HG03354 (cell line): ENCODE measurements at regions not wholly inside any gene's neighbourhood (a gene's known extent, or its start where the extent isn't known, plus 50 kb on each side); places are given as distances from the start of the nearest gene placed in this dataset.

Source experiments
- ATAC-seq: cut with Tn5 transposase; IDR thresholded peaks from one replicate; pipeline ENCODE4 v1.9.1; 2021; ENCODE audit warnings: mild to moderate bottlenecking; ENCODE audit not compliant: unreplicated experiment, poor library complexity, severe bottlenecking

DNA sequence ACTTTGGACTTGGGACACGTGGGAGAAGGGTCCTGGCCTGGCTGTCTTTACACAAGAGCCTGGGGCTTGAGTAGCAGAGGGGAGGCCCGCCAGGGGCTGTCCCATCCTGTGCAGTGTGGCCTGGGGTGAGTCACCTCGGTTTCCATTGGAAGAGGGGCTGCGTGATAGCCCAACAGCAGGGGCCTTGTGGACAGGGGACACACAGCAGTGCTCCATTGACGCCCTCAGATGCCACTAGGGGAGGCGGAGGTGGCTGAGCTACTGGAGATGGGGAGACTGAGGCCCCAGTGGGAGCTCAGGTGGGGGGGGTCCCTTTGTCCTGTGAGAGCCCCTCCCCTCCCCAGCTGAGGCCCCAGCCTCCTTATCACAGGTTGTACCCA lies 50.0 kb upstream of the RNU6ATAC start:
- ATAC-seq: no peak

GRCh38 chr9:134214766-134215419 lies 50.5 kb upstream of the RNU6ATAC start:
- no peak for ATAC-seq

DNA sequence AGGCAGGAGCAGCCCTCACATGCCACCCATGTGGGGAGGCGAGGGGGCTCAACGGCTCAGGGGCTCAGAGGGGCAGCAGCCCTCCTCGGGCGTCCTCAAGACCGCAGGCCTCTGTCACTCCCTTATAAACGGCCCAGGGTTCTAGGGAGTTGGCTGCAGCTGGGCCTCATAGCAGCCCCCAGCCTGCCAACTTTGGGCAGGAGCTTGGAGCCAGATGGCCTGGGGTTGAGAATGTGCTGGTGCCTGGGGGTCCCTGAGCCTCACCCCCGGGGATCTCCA lies 51.0 kb upstream of the RNU6ATAC start:
- no peak for ATAC-seq

- ATAC-seq: no peak
Measured at GRCh38 chr9:134215699-134216448, 51.5 kb upstream of the RNU6ATAC start.

GRCh38 chr9:134216449-134216951 lies 52.1 kb upstream of the RNU6ATAC start:
- ATAC-seq: no peak

- no peak for ATAC-seq
Measured at GRCh38 chr9:134216961-134217360, 52.6 kb upstream of the RNU6ATAC start.

DNA sequence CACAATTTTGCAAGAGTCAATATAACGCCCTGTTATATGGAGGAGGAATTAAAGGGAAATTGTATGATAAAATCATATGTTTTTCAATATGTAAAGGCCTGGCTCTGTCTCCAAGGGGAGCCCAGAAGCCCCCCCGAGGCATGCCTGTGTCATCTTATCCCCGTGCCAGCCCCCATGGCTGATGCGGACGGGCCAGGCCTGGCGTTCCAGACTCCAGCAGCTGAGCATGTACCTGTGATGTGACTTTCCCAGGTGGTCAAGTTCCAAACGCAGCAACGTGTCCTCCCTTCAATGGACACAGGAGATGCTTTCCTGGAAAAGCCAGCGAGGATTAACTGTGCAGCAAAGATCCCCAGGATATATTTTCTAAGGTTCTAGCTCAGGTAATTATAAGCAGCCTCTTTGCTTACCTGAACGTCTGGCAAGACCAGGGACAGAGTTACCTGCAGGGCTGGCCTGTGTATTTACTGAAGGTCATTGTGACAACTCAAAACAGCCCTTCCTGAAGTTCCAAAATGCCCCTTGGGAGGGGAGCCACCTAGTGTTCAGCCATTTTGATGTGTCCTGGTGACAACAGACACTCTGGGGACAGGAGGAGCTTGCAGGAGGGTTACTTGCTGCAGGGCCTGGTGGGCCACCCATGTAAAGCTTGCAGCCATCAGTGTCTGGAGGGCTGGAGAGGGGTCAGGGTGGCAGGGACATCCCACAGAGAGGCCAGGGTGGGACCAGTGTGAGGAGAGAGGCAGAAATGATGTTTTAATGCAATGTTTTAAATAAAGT lies 53.3 kb upstream of the RNU6ATAC start:
- ATAC-seq: no peak

DNA sequence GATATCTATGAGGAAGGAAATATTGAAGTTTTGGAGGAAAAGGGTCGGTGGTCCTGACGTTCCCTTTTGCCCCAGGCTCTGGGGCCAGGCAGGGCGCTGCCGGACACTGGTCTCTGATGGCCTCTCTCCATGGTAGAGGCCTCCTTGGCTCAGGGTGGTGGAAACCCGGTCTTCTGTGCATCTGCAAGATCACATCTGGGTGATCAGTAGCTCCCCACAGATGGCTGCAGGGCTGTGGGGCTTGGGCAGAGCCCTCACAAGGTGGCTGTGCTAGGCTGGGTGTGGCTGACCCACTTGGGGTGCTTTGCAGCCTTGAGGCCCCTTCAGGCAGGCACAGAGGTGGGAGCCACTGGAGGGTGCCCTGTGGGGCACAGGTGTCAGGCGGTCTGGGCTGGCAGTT lies 53.9 kb upstream of the RNU6ATAC start:
- ATAC-seq: no peak

DNA sequence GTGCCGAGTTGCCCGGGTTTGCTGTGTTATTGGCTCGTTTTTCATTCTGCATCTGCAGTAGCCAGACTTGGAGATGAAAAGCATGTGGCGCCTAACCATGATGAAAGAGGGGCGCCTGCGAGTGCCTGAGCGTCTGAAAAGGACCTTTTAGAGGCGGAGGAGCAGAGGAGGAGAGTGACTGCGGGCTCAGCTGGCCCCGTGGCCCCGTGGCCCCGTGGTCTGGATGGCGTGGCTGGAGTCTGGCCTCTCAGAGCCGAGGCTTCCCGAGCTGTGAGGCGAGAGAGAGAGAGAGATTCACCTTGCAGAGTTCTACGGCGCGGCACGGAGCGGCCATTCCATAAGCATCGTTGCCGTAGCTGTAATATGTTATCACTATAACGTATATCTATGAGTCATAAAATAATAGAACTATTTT lies 55.3 kb upstream of the RNU6ATAC start:
- ATAC-seq: no peak

DNA sequence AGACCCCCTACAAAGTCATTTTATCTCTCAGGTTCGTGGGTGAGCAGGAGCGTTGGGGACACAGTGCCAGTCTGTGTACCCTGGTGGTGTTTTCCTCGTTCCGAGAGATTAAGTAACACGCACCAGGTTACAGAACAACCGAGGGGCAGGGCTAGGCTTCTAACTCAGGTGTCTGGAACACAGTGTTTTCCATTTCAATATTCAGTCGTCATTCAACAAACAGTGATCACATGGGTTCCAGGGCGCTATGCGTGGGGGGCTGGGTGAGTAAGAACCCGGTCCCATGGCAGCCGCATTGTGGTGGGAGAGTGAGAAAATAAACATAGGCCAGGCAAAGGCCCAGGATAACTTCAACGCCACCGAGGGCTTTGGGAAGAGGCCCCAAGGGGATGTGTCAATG lies 55.9 kb upstream of the RNU6ATAC start:
- ATAC-seq: no peak

DNA sequence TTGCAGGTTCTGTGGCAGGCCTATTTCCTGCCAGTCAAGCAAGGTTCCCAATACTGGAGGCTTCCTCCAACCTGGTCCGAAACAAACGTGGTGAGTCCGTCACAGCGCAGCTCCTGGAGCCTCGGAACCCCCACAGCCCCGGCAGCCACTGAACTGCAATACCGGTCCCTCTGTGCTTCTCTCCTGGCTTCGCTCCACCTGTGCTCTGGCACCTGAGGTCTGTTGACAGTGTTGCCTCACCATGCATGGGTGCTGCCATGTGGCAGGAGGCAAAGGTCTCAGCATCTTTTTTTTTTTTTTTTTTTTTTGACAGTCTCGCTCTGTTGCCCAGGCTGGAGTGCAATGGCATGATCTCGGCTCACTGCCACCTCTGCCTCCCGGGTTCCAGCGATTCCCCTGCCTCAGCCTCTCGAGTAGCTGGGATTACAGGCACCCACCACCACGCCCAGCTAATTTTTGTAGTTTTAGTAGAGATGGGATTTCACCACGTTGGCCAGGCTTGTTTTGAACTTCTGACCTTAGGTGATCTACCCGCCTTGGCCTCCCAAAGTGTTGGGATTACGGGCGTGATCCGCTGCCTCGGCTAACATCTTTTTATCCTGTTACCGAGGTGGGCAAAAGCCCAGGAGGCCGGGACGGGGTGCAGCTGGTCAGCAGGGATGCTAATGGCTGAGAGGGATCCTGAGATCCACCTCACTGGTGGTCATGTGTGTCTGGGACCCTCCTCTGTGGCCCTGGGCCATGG lies 57.1 kb upstream of the RNU6ATAC start:
- ATAC-seq: no peak

DNA sequence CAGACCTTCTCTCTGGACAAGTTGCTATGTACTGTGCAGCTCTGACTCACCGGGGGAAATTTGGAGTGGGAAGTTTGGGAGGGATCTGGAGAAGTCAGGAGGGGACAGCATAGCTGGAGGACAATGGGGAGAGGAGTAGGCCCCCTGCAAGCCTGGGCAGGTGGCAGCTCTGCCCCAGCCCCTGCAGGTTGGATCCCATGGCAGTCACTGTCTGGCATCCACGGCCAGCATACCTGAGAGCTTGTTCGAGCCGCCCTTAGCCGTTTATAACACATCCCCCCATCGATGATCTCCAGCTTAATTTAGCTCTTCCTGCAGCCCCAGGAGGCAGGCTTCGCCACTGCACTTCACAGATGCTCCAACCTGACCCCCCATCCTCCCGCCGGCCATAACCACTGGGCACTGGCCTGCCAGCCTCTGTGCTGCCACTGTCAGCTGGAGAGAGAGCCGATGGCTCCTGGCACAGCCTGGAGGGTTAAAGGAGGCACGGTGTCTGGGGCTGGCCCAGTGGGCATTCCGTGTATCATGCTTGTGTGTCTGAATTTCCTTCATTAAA lies 57.7 kb upstream of the RNU6ATAC start:
- no peak for ATAC-seq

DNA sequence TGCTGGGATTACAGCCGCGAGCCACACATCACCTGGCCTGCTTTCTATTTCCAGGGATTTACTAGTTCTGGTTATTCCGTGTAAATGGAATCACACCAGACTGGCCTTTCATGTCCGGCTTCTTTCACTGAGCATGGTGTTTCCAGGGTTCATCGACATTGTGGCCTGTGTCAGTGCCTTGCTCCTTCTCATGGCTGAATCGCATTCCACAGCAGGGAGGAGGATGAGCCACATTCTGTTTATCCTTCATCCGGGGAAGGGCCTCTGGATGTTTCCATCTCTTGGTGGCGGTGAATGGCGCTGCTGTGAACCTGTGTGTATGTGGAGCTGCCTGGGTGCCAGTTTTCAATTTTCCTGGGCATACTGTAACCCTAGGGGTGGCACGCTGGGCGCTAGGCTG lies 58.7 kb upstream of the RNU6ATAC start:
- no peak for ATAC-seq

DNA sequence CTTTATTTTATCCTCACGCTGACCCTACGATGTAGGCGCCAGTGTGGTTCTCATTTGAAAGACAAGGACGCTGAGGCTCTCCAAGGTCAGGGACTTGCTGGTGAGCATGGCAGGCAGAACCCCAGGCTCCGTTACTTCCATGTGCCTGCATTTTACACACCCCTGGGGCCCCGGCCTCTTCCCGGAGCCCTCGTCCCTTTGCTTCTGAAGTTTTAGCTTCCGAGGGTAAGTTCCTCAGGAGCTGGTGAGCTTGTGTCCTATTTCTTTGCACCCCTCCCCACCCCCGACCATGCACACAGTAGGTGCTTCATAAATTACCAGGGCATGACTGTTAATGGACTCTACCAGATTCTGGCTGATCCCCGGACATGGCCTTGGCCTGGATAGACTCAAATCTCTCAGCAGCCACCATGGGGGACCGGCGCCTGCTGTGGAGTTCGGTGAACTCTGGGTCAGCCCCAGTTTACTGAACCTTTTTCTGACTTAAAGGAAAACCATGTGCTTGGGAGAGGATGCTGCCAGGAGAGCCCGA lies 59.3 kb upstream of the RNU6ATAC start:
- no peak for ATAC-seq

DNA sequence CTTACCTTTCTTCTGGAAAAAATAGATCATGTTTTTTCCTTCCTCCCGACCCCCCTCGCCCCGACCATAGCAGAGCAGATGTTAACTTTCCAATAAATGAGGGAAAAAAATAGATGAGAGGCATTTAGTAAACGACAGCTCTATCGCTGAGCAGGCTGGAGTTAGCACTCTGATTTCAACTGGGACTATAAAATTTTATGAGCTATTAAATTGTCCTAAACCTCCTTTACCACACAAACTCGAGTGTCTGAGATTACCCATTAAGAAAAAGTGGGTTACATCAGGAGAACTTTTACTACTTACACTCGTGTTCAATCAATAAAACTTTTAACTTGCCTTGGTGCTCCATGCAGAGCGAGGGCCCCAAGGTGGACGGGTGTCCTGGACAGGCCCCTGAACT lies 59.8 kb upstream of the RNU6ATAC start:
- no peak for ATAC-seq

DNA sequence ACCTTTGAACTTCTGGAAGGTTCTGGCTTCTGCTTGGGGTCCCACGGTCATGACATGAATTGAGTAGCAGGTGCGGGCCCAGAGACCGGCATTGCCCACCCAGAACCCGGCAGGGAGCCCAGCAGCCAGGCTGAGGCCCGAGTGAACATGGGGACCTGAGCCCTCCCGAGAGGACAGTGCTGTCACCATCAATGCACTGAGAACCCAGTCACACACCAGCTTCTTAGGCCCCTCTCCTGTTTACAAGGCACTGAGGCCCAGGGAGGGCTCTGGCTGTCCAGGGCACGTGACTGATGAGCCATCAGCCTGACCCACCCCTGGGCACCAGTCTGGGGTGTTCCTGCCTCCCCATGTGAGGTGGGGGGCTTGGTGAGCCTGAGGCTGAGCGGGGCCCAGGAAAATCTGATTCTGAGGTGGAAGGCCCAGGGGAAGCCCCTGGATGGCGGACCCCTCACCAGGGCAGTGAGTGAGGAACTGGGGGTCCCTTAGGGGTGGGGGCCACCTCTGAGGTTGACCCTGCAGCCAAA lies 60.3 kb upstream of the RNU6ATAC start:
- ATAC-seq: no peak

- no peak for ATAC-seq
Measured at GRCh38 chr9:134225186-134225585, 60.8 kb upstream of the RNU6ATAC start.

- no peak for ATAC-seq
Measured at GRCh38 chr9:134225816-134226215, 61.5 kb upstream of the RNU6ATAC start.

DNA sequence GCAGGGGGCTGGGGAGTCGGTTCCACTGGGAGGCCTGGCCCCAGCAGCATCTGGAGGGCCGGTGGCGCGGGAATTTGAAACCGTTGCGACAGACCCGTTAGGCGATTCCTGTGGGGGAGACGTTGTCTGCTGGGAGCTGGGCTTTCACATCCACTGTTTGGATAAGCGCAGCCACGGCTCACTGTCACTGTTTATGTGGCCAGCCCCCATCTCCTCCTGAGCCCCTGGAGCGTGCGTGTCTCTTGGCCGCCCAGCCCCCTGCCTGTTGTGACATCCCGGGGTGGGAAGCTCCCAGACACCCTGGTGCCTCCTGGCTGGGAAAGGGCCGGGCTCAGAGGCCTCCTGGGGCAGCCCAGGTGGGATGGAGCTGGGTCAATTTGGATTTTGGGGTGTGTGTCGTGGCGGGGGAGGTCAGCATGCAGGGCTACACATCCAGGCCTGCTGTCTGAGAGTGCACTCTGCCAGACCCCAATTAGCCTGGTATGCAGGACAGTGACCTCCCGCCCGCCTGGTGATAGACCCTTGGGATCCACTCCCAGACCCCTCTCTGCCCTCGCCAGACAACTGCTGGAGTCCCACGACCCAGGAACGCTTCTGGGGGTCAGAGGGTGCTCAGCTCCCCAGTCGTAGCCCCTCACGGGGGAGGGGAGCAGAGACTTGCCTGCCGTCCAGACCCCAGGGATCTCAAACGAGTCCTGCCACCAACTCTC lies 62.0 kb upstream of the RNU6ATAC start:
- no peak for ATAC-seq
